ENCODE measurements at regions not wholly inside any gene's neighbourhood (a gene's known extent, or its start where the extent isn't known, plus 50 kb on each side); places are given as distances from the start of the nearest gene placed in this dataset.

GRCh38 chr12:3398196-3398789 lies 92.7 kb upstream of the PRMT8 start:
- no peak overlapping the region for H3K4me3 ChIP-seq (replicated peaks; ENCODE audit: insufficient read depth, low read length)

GRCh38 chr12:3405821-3406220 lies 85.2 kb upstream of the PRMT8 start:
- Histone ChIP-seq H3K27ac (replicated peaks) (no peak overlapping the region), H3K27me3 (ENCODE audit: insufficient read depth, poor library complexity, severe bottlenecking) (no peaks in the 10 kb centered on the region), H3K4me3 (replicated peaks; ENCODE audit: insufficient read depth, low read length) (no peak overlapping the region)
- DNase-seq (ENCODE audit: low read depth in 1 of 2, low spot score in 1 of 2) = no peak
- TF ChIP-seq GABPA (IDR thresholded peaks at IDR 0.05; ENCODE audit: low read depth) = no peak

More at GRCh38 chr12:3398196-3398789, 92.7 kb upstream of the PRMT8 start:
- TF ChIP-seq POLR2AphosphoS5 (IDR thresholded peaks at IDR 0.05; ENCODE audit: low read depth) = no peak
- TF ChIP-seq CTCF (IDR thresholded peaks at IDR 0.05; ENCODE audit: insufficient read depth, low read length) = no peak
- TF ChIP-seq REST (IDR thresholded peaks at IDR 0.05; ENCODE audit: insufficient replicate concordance, low read depth) = no peak
- TF ChIP-seq GABPA (IDR thresholded peaks at IDR 0.05; ENCODE audit: low read depth) = no peak
- TF ChIP-seq SPI1 (IDR thresholded peaks at IDR 0.05; ENCODE audit: borderline replicate concordance, low read depth) = no peak
- H3K27ac ChIP-seq (replicated peaks) = no peak overlapping the region
- no peak for DNase-seq (ENCODE audit: low read depth in 1 of 2, low spot score in 1 of 2)
- H3K27me3 ChIP-seq (ENCODE audit: insufficient read depth, poor library complexity, severe bottlenecking) = no peaks in the 10 kb centered on the region

- H3K4me3 ChIP-seq (replicated peaks; ENCODE audit: insufficient read depth, low read length) = no peak overlapping the region
- no peak overlapping the region for H3K27ac ChIP-seq (replicated peaks)
- TF ChIP-seq CTCF (IDR thresholded peaks at IDR 0.05; ENCODE audit: insufficient read depth, low read length) = no peak
- no peak for TF ChIP-seq POLR2AphosphoS5 (IDR thresholded peaks at IDR 0.05; ENCODE audit: low read depth)
- TF ChIP-seq SPI1 (IDR thresholded peaks at IDR 0.05; ENCODE audit: borderline replicate concordance, low read depth) = no peak
- no peak for TF ChIP-seq GABPA (IDR thresholded peaks at IDR 0.05; ENCODE audit: low read depth)
- TF ChIP-seq REST (IDR thresholded peaks at IDR 0.05; ENCODE audit: insufficient replicate concordance, low read depth) = no peak
- no peak for DNase-seq (ENCODE audit: low read depth in 1 of 2, low spot score in 1 of 2)
- no peaks in the 10 kb centered on the region for H3K27me3 ChIP-seq (ENCODE audit: insufficient read depth, poor library complexity, severe bottlenecking)
These were observed 83.3 kb upstream of the PRMT8 start for GRCh38 chr12:3407723-3408122.

GRCh38 chr12:3409662-3410061 lies 81.3 kb upstream of the PRMT8 start:
- H3K27me3 ChIP-seq (ENCODE audit: insufficient read depth, poor library complexity, severe bottlenecking) = no peaks in the 10 kb centered on the region
- no peak overlapping the region for H3K27ac ChIP-seq (replicated peaks)
- TF ChIP-seq POLR2AphosphoS5 (IDR thresholded peaks at IDR 0.05; ENCODE audit: low read depth) (no peak), GABPA (IDR thresholded peaks at IDR 0.05; ENCODE audit: low read depth) (no peak), CTCF (IDR thresholded peaks at IDR 0.05; ENCODE audit: insufficient read depth, low read length) (no peak), SPI1 (IDR thresholded peaks at IDR 0.05; ENCODE audit: borderline replicate concordance, low read depth) (no peak), REST (IDR thresholded peaks at IDR 0.05; ENCODE audit: insufficient replicate concordance, low read depth) (no peak)
- no peak overlapping the region for H3K4me3 ChIP-seq (replicated peaks; ENCODE audit: insufficient read depth, low read length)
- no peak for DNase-seq (ENCODE audit: low read depth in 1 of 2, low spot score in 1 of 2)

Data from HL-60 (cell line).